HS-27A (cell line): ENCODE measurements at regions not wholly inside any gene's neighbourhood (a gene's known extent, or its start where the extent isn't known, plus 50 kb on each side); places are given as distances from the start of the nearest gene placed in this dataset.

Experiments
- DNase-seq: peaks from one replicate; pipeline ENCODE4 v3.0.0-alpha.2; 2012; ENCODE audit warnings: low read depth, missing footprints

GRCh38 chr20:48300529-48300928 lies 515.2 kb upstream of the SULF2 start:
- DNase-seq, result no peak

DNA sequence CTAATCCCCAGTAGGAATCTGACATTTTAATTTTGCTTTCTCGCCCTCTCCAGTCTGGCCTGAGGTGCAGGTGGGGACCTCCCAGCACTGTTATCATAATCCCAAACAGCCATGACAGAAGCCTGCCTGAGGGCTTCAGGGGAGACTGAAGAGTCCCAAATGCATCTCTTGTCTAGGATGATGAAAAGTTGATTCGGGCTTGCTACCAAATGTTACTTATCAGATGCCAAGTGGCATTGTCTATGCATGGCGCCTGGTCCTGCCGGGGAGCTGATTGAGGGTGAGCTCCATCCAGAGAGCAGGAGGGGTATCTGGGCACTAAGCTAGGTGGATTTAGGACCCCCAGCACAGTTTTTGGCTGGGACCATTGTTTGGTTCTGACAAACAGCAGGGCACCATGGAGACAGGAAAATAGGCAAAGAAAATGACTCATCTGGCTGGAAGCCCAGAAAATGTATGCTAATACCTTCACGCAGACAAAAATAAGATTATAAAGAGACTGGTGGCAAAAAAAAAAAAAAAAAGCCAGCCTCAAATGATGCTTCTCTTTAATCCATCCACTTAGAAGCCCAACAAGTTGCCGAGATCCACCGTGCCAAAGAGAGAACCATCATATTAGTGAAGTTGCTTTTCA lies 513.7 kb upstream of the SULF2 start:
- peak; percentile 84 for DNase-seq

- DNase-seq, result no peak
These were observed 513.2 kb upstream of the SULF2 start for GRCh38 chr20:48298433-48298832.

- DNase-seq, result peak; percentile 47
These were observed 510.7 kb upstream of the SULF2 start for GRCh38 chr20:48295966-48296421.

- DNase-seq, result peak; percentile 95
These were observed 510.2 kb upstream of the SULF2 start for GRCh38 chr20:48295445-48295903.

DNA sequence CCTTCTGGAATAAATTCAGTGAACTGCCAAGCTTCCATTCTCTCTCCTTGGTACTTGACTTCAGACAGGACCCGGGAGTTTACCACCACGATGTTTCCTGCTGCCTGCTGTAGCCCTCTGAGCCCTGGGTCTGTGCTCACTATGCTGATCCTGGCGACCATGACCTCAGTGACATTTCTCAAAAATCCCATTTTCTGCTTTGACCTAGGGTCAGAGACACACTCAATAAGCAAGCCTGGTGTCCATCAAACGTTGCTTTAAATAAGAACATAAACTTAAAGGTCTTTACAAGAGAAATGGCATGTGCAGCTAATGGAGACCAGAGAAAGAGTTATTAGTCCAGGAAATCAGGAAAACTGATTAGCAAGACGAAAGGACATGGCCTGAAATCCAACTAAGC lies 509.7 kb upstream of the SULF2 start:
- DNase-seq, result no peak

- DNase-seq, result peak; percentile 38
These were observed 508.9 kb upstream of the SULF2 start for GRCh38 chr20:48294196-48294595.

- no peak for DNase-seq
These were observed 508.4 kb upstream of the SULF2 start for GRCh38 chr20:48293671-48294070.

GRCh38 chr20:48292806-48293205 lies 507.5 kb upstream of the SULF2 start:
- no peak for DNase-seq

DNA sequence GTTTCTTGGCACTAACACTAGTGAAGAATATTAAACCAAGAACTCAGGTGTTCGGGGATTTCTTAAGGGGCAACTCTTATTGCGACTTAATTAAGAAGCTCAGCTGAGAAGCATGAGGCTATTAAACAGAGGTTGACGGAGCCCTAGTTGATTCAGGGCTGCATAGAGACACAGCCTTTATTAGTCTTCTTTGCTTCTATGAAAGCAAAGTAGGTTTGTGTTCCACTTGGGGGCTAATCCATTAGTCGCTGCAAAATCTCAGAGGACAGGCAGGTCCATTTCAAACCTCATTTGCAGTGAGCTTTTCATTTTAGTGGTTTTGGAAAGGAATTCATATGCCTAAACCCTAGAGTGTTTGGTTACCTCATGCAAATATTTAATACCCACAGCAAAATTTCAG lies 506.6 kb upstream of the SULF2 start:
- no peak for DNase-seq

DNA sequence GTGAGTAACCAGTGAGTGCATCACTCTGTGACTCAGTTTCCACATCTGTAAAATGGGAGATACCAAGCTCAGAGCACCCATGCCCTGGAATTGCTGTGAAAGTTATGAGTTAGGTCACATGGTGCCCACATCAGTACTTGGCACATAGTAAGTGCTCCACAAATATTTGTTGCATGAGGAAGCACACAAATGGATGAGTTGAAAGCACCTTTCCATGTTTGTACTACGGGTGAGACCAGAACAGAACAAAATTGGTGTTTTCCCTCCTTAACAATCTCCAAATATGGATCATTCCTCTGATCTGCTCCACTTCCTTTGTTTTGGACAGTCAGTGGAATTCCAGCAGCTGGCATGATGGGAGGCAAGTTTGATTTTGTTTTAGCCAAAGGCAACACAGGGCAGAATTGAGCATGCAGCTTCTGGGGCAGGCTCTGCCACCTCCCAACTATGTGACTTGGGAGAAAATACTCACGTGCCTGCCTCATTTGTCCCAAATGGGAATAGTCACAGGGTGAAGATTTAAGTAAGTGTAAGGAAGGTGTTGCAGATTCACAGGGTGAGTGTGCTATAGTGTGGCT lies 503.7 kb upstream of the SULF2 start:
- DNase-seq, result no peak

DNA sequence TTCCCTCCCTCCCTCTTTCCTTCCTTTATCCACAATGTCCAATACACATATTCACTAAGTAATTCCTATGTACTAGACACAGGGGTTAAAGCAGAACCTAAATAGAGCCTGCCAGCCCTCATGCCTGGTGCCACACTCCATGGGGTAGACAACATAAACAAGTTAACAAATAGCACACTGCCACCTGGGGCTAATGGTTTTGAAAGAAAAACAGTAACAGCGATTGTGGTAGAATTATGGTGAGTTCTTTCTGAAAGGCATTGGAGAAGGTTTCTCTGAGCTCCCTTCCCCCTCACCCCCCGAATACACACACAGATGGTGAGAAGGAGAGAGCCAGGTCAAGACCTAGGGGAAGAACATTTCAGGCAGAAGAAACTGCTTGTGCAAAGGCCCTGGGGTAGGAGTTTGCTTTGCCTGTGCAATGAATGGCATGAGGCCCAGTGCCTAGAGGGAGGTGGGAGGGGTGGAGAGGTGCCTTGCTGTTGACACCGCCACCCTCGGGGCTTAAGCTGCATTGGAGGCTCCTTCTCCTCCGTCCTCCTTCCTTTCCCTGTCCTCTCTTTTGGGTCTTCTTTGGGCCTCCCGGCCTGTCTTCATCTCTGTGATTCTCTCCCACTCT lies 502.4 kb upstream of the SULF2 start:
- no peak for DNase-seq

DNA sequence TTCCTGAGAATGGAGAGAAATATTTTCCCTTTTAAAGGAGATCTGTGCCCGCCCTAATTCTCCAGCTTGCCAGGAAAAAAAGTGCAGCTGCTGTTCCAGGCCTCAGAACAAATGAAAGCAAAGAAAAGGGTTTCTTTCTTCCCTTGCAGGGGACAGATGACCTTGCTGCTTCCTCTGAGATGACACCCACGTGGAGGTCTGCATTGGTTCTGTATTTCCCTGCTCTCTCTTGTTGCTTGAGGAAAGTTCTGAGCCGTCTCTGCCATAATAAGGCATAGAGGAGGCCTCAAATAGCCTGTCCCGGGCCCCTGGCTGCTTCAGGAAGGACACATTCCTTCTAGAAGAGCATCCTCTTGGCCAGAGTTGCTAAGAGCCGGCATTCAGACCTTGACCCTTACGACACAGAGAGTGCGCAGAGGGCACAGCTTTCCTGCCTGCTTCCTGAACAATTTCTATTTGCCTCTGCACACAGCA lies 501.8 kb upstream of the SULF2 start:
- no peak for DNase-seq

DNA sequence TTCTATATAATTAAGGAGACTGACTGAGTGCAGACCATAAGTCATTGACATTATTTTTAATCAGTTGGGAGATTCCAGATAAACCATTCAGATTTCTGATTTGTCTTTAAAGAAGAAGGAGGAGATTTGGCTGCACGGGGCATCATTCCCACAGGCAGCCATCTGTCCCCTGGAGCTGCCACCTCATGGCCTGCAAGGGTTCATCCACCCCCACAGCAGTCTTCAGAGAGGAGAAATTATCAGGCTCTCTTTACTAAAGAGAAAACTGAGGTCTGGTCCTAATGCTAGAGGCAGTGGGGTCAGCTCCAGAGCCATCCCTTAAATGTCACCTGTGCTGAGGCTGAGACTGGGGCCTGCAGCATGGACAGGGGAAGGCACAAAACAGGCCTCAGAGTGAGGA lies 501.3 kb upstream of the SULF2 start:
- DNase-seq, result no peak

DNA sequence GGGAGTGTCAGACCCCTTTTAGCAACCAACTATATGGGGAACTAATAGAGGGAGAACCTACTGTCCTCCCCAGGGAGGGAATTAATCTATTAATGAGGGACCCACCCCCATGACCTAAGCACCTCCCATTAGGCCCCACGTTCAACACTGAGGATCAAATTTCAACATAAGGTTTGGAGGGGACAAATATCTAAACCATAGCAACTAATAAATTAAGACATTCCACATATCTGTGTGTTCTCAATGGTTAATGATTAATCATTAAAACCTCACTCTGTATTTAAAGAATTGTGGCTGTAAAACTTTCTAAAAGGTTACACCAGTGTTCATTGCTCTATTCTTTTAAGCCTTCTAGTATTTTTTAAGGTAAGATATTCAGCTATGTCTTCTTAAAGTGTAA lies 500.4 kb upstream of the SULF2 start:
- no peak for DNase-seq

DNA sequence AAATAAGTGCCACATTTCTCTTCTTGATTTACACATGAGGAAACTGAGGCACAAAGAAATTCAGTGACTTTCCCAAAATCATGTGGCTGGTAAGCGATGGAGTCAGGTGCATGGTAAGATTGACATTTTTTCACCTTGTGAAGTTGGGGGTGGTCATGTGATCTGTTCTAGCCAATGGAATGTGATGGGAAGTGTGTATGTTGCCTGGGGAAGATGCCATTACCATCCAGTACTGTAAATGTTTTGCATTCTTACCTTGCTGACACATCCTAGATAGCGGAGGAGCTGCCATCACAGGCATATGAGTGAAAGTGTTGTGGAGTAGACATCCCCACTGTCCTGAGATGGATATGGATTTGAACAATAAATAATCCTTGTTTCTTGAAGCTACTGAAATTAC lies 499.6 kb upstream of the SULF2 start:
- no peak for DNase-seq

GRCh38 chr20:48284315-48284714 lies 499.0 kb upstream of the SULF2 start:
- no peak for DNase-seq

DNA sequence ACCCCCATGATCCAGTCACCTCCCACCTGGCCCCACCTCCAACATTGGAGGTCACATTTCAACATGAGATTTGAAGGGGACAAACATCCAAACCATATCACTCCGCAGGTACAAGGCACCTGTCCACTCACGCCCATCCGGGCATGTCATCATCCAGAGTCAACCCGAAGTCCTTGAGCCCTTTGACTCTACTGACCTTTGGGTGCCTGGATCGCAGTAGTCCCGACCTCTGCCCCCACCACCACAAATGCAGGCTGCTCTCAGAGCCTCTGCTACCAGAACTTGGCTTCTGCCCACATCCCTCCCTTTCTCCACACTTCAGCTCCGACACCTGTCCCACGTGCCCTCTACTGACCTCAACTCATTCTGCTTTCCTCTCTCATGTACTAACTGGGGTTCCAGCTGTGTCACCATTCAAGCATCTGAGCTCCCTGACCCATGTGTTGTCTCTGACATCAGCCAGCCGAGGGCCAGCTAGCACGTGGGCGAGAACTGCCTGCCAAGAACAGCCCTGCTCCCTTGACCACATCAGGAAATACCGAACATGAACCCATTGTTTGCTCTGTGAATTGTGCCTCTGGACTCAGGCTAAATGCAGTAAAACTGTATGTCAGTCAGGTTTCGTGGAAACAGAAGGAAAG lies 498.3 kb upstream of the SULF2 start:
- DNase-seq, result peak; percentile 59

DNA sequence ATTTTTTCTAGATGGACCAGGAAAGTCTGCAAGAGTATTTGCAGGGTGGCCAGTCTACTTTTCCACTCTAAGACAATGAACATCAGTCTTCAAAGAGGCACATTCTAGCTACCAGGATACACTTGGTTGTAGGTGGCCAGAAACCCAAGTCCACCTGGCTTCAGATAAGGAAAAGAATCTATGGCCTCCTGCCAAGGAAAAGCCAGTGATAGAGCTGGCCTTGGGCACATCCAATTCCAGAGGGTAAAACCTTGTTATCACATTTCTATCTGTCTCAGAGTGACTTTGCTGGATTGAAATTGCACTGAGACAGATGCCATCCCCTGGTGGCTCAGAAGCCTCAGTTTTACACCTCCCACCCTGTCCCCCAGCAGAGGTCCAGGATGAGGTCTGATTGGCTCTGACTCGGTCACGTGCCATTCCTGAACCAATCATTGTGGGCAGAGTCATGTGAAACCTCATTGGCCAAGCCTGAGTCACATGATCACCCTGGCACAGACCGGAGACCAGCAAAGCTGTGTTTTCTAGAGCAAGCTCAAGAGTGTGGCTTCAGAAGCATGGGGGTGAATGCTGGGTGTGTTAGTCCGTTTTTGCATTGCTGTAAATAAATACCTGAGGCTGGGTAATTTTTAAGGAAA lies 497.4 kb upstream of the SULF2 start:
- no peak for DNase-seq

DNA sequence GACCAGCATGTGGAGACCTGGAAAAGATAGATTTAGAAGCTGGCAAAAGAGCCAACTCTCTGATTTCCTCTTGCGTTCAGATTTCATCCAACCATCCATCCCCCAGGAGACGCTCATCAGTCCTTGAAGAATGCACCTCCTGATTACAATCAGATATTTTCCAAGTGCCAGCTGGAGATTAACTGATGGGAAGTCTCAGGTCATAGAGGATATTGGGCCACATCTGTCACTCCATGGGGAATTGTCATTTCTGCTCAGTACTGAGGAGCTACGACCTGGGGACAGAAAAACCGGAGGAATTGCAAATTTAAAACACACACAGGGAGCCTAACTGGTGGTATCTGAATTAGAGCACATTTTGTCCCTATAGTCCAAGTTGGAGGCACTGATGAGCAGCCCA lies 496.2 kb upstream of the SULF2 start:
- no peak for DNase-seq

DNA sequence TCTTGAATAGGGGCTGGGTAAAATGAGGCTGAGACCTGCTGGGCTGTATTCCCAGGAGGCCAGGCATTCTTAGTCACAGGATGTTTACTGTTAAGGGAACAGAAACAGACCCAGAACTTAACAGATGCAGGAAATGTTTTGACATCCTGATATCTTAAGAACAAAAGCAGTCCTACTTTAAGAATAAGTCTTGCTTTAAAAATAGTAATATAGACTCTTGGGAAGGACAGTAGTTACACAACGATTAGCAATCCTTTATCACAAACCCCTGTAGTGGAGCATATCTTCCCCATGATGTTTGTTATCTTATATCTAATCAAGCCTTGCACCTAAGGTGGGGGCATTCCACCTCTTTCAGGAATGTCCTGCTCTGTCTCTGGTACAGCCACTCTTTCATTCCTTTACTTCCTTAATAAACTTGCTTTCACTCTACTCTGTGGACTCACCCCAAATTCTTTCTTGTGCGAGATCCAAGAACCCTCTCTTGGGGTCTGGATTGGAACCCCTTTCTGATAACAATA lies 493.7 kb upstream of the SULF2 start:
- no peak for DNase-seq

- DNase-seq, result no peak
These were observed 492.0 kb upstream of the SULF2 start for GRCh38 chr20:48277266-48277665.
